Inflammatory macrophage treated with lipopolysaccharide for 1 hour (primary cell): ENCODE measurements at regions not wholly inside any gene's neighbourhood (a gene's known extent, or its start where the extent isn't known, plus 50 kb on each side); places are given as distances from the start of the nearest gene placed in this dataset.

ENCODE experiments used
- DNase-seq, 2 donors: peaks; one replicate each; pipeline ENCODE4 v3.0.0-alpha.2; 2020 to 2022

GRCh38 chr7:16978358-16979244 is 96.8 kb upstream of the AGR3 start:
- no peak for DNase-seq

- no peak for DNase-seq
These were observed 98.8 kb upstream of the AGR3 start for GRCh38 chr7:16980539-16980938.

- DNase-seq = peak; percentile 29 to 62
These were observed 101.0 kb upstream of the AGR3 start for GRCh38 chr7:16982640-16983350.

GRCh38 chr7:16984375-16984774 is 102.6 kb upstream of the AGR3 start:
- DNase-seq = no peak

- DNase-seq = no peak
These were observed 103.8 kb upstream of the AGR3 start for GRCh38 chr7:16985621-16986020.

- peak; percentile 15 to 38 for DNase-seq
These were observed 105.0 kb upstream of the AGR3 start for GRCh38 chr7:16986755-16987154.

GRCh38 chr7:16989811-16990413 is 108.1 kb upstream of the AGR3 start:
- peak; percentile 29 to 38 for DNase-seq

- no peak for DNase-seq
These were observed 109.8 kb upstream of the AGR3 start for GRCh38 chr7:16991551-16991950.

GRCh38 chr7:16993543-16993942 is 111.8 kb upstream of the AGR3 start:
- no peak for DNase-seq

- no peak for DNase-seq
These were observed 116.8 kb upstream of the AGR3 start for GRCh38 chr7:16998481-16999051.

GRCh38 chr7:16999541-17000267 is 117.9 kb upstream of the AGR3 start:
- DNase-seq = peak; percentile 26 to 29

- DNase-seq = peak; percentile 45 to 54
These were observed 123.5 kb upstream of the AGR3 start for GRCh38 chr7:17005271-17005670.

GRCh38 chr7:17007841-17008240 is 126.1 kb upstream of the AGR3 start:
- no peak for DNase-seq

- DNase-seq = peak; percentile 75 to 82
These were observed 127.4 kb upstream of the AGR3 start for GRCh38 chr7:17009007-17009719.

GRCh38 chr7:17009933-17010332 is 128.2 kb upstream of the AGR3 start:
- no peak for DNase-seq

- no peak for DNase-seq
These were observed 129.0 kb upstream of the AGR3 start for GRCh38 chr7:17010637-17011300.

GRCh38 chr7:17013204-17013603 is 131.4 kb upstream of the AGR3 start:
- peak; percentile 33 for DNase-seq

- no peak for DNase-seq
These were observed 132.9 kb upstream of the AGR3 start for GRCh38 chr7:17014686-17015085.

- no peak for DNase-seq
These were observed 133.8 kb upstream of the AGR3 start for GRCh38 chr7:17015598-17016031.

GRCh38 chr7:17016402-17017010 is 134.7 kb upstream of the AGR3 start:
- no peak for DNase-seq

GRCh38 chr7:17019106-17019505 is 137.3 kb upstream of the AGR3 start:
- DNase-seq = no peak
